ENCODE measurements at regions not wholly inside any gene's neighbourhood (a gene's known extent, or its start where the extent isn't known, plus 50 kb on each side); places are given as distances from the start of the nearest gene placed in this dataset.

DNA sequence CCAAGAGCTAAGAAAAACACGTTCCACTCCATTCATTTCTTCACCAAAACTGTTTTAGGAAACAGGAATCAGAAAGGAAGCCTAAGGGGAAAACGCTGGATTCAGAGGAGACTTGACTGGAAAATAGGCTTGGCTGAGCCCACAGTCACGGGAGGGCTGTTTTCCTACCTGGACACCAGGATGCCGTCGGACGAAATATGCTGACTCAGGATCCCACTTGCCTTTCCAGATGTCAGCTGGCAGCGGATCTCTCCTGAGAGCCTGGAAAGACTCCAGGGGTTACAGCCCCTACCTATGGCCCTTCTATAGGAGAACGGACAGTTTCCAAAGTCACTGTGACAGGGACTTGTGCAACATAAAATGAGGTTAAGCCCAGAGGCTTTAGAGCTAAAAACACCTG, 245.1 kb downstream of the C16orf95 start:
- ChIA-PET CTCF (no interaction called here), POLR2A (no interaction called here)
- Mint-ChIP-seq H3K27me3 (peaks cover 7 to 20% of the 10 kb centered on the region in 2 donors), H3K27ac (no peak overlapping the region), H3K9me3 (no peaks in the 10 kb centered on the region), H3K4me1 (no peaks in the 10 kb centered on the region), H3K36me3 (no peaks in the 10 kb centered on the region), H3K4me3 (no peak overlapping the region)
- Histone ChIP-seq H3K36me3 (ENCODE audit: control insufficient read depth in 2 of 2, extremely low read depth in 1 of 2, insufficient read depth in 1 of 2, low read length in 1 of 2) (no peaks in the 10 kb centered on the region), H3K4me1 (ENCODE audit: control insufficient read depth in 1 of 2, extremely low read depth in 1 of 2, insufficient read depth in 2 of 2, low read length in 2 of 2) (no peaks in the 10 kb centered on the region), H3K27me3 (replicated peaks in 1 of 2; ENCODE audit: control insufficient read depth in 2 of 2, extremely low read depth in 1 of 2, insufficient read depth in 2 of 2, low read length in 1 of 2) (peaks cover 0 to 38% of the 10 kb centered on the region in 2 experiments), H3K27ac (ENCODE audit: low read length) (no peak overlapping the region), H3K9me3 (no peaks in the 10 kb centered on the region), H3K4me3 (ENCODE audit: control insufficient read depth in 1 of 2, extremely low read depth in 1 of 2, low read length in 1 of 2) (no peak overlapping the region)
- DNase-seq (no peak), ATAC-seq (replicated peaks in 1 of 4) (no peak)
- WGBS (ENCODE audit: insufficient coverage), result 79% methylated on average over 7 of the region's 8 CpGs

DNA sequence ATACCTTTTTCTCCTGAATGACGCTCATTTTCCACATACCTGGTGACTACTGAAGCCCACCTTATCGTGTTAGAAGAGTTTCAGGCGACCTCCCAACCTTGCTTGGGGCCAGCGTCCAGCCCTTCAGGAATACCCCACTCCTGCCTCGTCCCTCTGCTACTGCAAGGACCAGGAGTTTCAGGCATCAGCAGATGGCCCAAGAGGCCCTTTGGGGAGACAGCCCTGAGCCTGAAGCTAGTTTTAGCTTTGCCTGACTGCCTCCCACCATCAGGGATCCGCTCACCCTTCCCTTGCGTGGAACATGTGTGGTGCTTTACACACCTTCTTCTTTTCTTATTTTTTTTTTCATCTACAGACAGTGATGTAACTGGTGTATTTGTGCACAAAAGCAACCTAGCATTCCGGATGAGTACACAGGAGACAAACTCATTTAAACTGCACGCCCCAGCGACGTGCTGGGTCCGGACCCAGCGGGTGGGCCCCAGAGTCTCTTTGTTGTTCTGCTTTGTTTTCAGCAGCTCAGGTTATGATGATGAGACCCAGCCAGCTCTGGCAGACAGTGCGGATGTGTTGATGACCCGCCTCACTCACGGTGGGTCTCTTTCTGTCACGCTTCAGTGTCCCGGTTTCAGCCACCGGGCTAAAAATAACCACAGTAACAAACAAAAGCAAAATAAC, 242.4 kb downstream of the C16orf95 start:
- H3K36me3 Mint-ChIP-seq, result no peaks in the 10 kb centered on the region
- H3K4me3 Mint-ChIP-seq, result no peak overlapping the region
- no peaks in the 10 kb centered on the region for H3K4me1 Mint-ChIP-seq
- no peak overlapping the region for H3K27ac ChIP-seq (ENCODE audit: low read length)
- H3K36me3 ChIP-seq (ENCODE audit: control insufficient read depth in 2 of 2, extremely low read depth in 1 of 2, insufficient read depth in 1 of 2, low read length in 1 of 2), result no peaks in the 10 kb centered on the region
- no peak for DNase-seq
- no peak for ATAC-seq (replicated peaks in 1 of 4)
- peaks cover 0 to 27% of the 10 kb centered on the region in 2 experiments for H3K27me3 ChIP-seq (replicated peaks in 1 of 2; ENCODE audit: control insufficient read depth in 2 of 2, extremely low read depth in 1 of 2, insufficient read depth in 2 of 2, low read length in 1 of 2)
- H3K9me3 ChIP-seq, result no peaks in the 10 kb centered on the region
- peaks cover 6 to 9% (median 7%) of the 10 kb centered on the region in 3 donors for H3K9me3 Mint-ChIP-seq
- H3K4me1 ChIP-seq (ENCODE audit: control insufficient read depth in 1 of 2, extremely low read depth in 1 of 2, insufficient read depth in 2 of 2, low read length in 2 of 2), result no peaks in the 10 kb centered on the region
- ChIA-PET CTCF (no interaction called here), POLR2A (no interaction called here)
- H3K4me3 ChIP-seq (ENCODE audit: control insufficient read depth in 1 of 2, extremely low read depth in 1 of 2, low read length in 1 of 2), result no peak overlapping the region
- WGBS (ENCODE audit: insufficient coverage), result 78% methylated on average over 12 of the region's 19 CpGs
- peaks cover 7 to 17% of the 10 kb centered on the region in 2 donors for H3K27me3 Mint-ChIP-seq
- no peak overlapping the region for H3K27ac Mint-ChIP-seq

DNA sequence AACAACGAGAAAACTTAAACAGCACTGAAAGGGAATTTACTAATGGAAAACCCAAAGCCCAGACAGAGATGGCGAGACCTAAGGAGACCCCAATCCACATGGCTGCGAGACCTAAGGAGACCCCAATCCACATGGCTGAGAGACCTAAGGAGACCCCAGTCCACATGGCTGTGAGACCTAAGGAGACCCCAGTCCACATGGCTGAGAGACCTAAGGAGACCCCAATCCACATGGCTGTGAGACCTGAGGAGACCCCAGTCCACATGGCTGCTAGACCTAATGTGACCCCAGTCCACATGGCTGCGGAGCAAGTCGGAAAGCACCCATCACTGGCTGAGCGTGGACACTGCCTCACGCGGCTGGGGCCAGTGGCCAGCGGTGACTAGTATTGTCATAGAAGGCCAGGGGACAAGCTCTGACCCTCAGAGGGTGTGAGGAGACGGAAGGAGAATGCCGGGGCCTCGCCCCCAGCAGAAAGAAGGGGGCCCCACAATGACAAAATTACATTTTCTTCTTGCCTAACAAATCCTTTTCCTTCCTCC, 241.8 kb downstream of the C16orf95 start:
- Histone ChIP-seq H3K36me3 (ENCODE audit: control insufficient read depth in 2 of 2, extremely low read depth in 1 of 2, insufficient read depth in 1 of 2, low read length in 1 of 2) (no peaks in the 10 kb centered on the region), H3K4me1 (ENCODE audit: control insufficient read depth in 1 of 2, extremely low read depth in 1 of 2, insufficient read depth in 2 of 2, low read length in 2 of 2) (no peaks in the 10 kb centered on the region), H3K27me3 (replicated peaks in 1 of 2; ENCODE audit: control insufficient read depth in 2 of 2, extremely low read depth in 1 of 2, insufficient read depth in 2 of 2, low read length in 1 of 2) (peaks cover 0 to 25% of the 10 kb centered on the region in 2 experiments), H3K4me3 (ENCODE audit: control insufficient read depth in 1 of 2, extremely low read depth in 1 of 2, low read length in 1 of 2) (no peak overlapping the region), H3K27ac (ENCODE audit: low read length) (no peak overlapping the region), H3K9me3 (no peaks in the 10 kb centered on the region)
- no peaks in the 10 kb centered on the region for H3K36me3 Mint-ChIP-seq
- ChIA-PET POLR2A (no interaction called here), CTCF (no interaction called here)
- no peak overlapping the region for H3K4me3 Mint-ChIP-seq
- peaks cover 7 to 13% (median 9%) of the 10 kb centered on the region in 3 donors for H3K9me3 Mint-ChIP-seq
- WGBS (ENCODE audit: insufficient coverage), result 89% methylated on average over 7 of the region's 12 CpGs
- H3K27me3 Mint-ChIP-seq, result peaks cover 7 to 12% of the 10 kb centered on the region in 2 donors
- ATAC-seq (replicated peaks in 1 of 4) (no peak), DNase-seq (no peak)
- H3K27ac Mint-ChIP-seq, result no peak overlapping the region
- H3K4me1 Mint-ChIP-seq, result no peaks in the 10 kb centered on the region

DNA sequence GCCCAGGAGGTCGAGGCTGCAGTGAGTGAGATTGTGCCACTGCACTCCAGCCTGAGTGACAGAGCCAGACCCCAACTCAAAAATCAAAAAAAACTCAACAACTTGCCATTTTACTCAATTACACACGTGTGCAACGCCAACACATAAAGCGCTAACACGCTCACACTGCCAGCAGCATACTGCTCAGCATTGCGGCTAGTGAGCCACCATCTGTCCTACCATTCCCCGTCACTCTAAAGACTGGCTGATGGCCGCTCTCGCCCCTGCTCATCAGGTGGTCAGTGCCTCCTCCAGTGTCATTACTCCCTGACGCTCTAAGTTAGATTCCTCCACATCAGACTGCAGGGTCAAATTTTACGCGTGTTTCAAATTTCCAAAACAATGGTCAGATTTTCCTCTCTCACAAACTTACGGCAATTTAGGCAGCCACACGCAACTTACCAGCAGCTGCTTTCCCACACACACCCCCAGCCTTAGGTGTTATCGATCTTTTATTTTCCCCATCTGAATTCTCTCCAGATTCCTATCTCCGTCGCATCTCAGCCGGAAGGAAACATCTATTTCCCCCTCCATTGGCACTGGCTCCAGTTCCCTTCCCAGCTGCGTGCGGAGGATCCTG, 240.8 kb downstream of the C16orf95 start:
- peaks cover 7 to 12% of the 10 kb centered on the region in 2 donors for H3K27me3 Mint-ChIP-seq
- no peaks in the 10 kb centered on the region for H3K36me3 ChIP-seq (ENCODE audit: control insufficient read depth in 2 of 2, extremely low read depth in 1 of 2, insufficient read depth in 1 of 2, low read length in 1 of 2)
- POLR2A ChIA-PET, result no interaction called here
- H3K4me1 ChIP-seq (ENCODE audit: control insufficient read depth in 1 of 2, extremely low read depth in 1 of 2, insufficient read depth in 2 of 2, low read length in 2 of 2), result no peaks in the 10 kb centered on the region
- H3K36me3 Mint-ChIP-seq, result no peaks in the 10 kb centered on the region
- ATAC-seq (replicated peaks in 1 of 4), result no peak
- no peaks in the 10 kb centered on the region for H3K4me1 Mint-ChIP-seq
- no peak overlapping the region for H3K27ac ChIP-seq (ENCODE audit: low read length)
- peaks cover 0 to 18% of the 10 kb centered on the region in 2 experiments for H3K27me3 ChIP-seq (replicated peaks in 1 of 2; ENCODE audit: control insufficient read depth in 2 of 2, extremely low read depth in 1 of 2, insufficient read depth in 2 of 2, low read length in 1 of 2)
- no peaks in the 10 kb centered on the region for H3K9me3 ChIP-seq
- H3K4me3 Mint-ChIP-seq, result no peak overlapping the region
- H3K9me3 Mint-ChIP-seq, result peaks cover 12 to 23% (median 16%) of the 10 kb centered on the region in 3 donors
- H3K4me3 ChIP-seq (ENCODE audit: control insufficient read depth in 1 of 2, extremely low read depth in 1 of 2, low read length in 1 of 2), result no peak overlapping the region
- CTCF ChIA-PET, result no interaction called here
- no peak for DNase-seq
- H3K27ac Mint-ChIP-seq, result no peak overlapping the region
- 93% methylated on average over 16 of the region's 20 CpGs for WGBS (ENCODE audit: insufficient coverage)

- ChIA-PET CTCF (no interaction called here), POLR2A (no interaction called here)
- 76% methylated on average over 12 of the region's 13 CpGs for WGBS (ENCODE audit: insufficient coverage)
- no peaks in the 10 kb centered on the region for H3K4me1 Mint-ChIP-seq
- no peak overlapping the region for H3K4me3 Mint-ChIP-seq
- Histone ChIP-seq H3K27ac (ENCODE audit: low read length) (no peak overlapping the region), H3K4me1 (ENCODE audit: control insufficient read depth in 1 of 2, extremely low read depth in 1 of 2, insufficient read depth in 2 of 2, low read length in 2 of 2) (no peaks in the 10 kb centered on the region), H3K27me3 (replicated peaks in 1 of 2; ENCODE audit: control insufficient read depth in 2 of 2, extremely low read depth in 1 of 2, insufficient read depth in 2 of 2, low read length in 1 of 2) (peaks cover 0 to 11% of the 10 kb centered on the region in 2 experiments), H3K4me3 (ENCODE audit: control insufficient read depth in 1 of 2, extremely low read depth in 1 of 2, low read length in 1 of 2) (no peak overlapping the region), H3K9me3 (no peaks in the 10 kb centered on the region), H3K36me3 (ENCODE audit: control insufficient read depth in 2 of 2, extremely low read depth in 1 of 2, insufficient read depth in 1 of 2, low read length in 1 of 2) (no peaks in the 10 kb centered on the region)
- DNase-seq (peak in 7 of 35 experiments; percentile 4 to 21 (median 8)), ATAC-seq (replicated peaks in 1 of 4) (no peak)
- H3K36me3 Mint-ChIP-seq, result no peaks in the 10 kb centered on the region
- peaks cover 14 to 30% (median 16%) of the 10 kb centered on the region in 3 donors for H3K9me3 Mint-ChIP-seq
- H3K27ac Mint-ChIP-seq, result no peak overlapping the region
- H3K27me3 Mint-ChIP-seq, result peaks cover 7 to 12% of the 10 kb centered on the region in 2 donors
Observed at GRCh38 chr16:87076950-87077749, 240.0 kb downstream of the C16orf95 start.

DNA sequence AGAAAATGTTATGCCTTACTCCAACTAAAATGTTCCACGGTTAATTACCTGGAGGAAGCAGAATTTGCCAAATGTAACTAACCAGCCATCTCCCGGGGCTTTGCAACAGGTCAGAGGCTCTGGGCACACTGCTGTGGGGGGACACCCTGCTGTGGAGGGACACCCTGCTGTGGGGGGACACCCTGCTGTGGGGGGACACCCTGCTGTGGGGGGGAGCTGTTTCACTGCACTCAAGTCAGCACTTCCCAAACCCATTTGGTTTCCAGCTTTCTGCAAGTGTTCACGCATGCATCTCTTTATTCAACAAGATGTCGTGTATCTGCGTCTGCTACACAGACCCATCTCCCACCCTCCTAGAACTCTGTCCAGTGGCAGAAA, 239.5 kb downstream of the C16orf95 start:
- no peaks in the 10 kb centered on the region for H3K4me1 ChIP-seq (ENCODE audit: control insufficient read depth in 1 of 2, extremely low read depth in 1 of 2, insufficient read depth in 2 of 2, low read length in 2 of 2)
- H3K27ac ChIP-seq (ENCODE audit: low read length), result no peak overlapping the region
- no peaks in the 10 kb centered on the region for H3K36me3 ChIP-seq (ENCODE audit: control insufficient read depth in 2 of 2, extremely low read depth in 1 of 2, insufficient read depth in 1 of 2, low read length in 1 of 2)
- Mint-ChIP-seq H3K9me3 (peaks cover 16 to 34% (median 16%) of the 10 kb centered on the region in 3 donors), H3K27ac (no peak overlapping the region), H3K4me3 (no peak overlapping the region), H3K36me3 (no peaks in the 10 kb centered on the region), H3K4me1 (no peaks in the 10 kb centered on the region), H3K27me3 (peaks cover 7 to 12% of the 10 kb centered on the region in 2 donors)
- ChIA-PET POLR2A (no interaction called here), CTCF (interaction anchor here in 1 of 2 donors (0.6 kb wide), 1 partner anchor 15 kb away, joined by 6 read pairs; no protein-coding TSS in a partner anchor)
- DNase-seq, result no peak
- no CpG with 5 or more reads among the region's 5 CpGs for WGBS (ENCODE audit: insufficient coverage)
- ATAC-seq (replicated peaks in 1 of 4), result no peak
- no peak overlapping the region for H3K4me3 ChIP-seq (ENCODE audit: control insufficient read depth in 1 of 2, extremely low read depth in 1 of 2, low read length in 1 of 2)
- H3K9me3 ChIP-seq, result no peaks in the 10 kb centered on the region
- peaks cover 0 to 11% of the 10 kb centered on the region in 2 experiments for H3K27me3 ChIP-seq (replicated peaks in 1 of 2; ENCODE audit: control insufficient read depth in 2 of 2, extremely low read depth in 1 of 2, insufficient read depth in 2 of 2, low read length in 1 of 2)

Data from T-cell (primary cell).